ENCODE measurements at regions not wholly inside any gene's neighbourhood (a gene's known extent, or its start where the extent isn't known, plus 50 kb on each side); places are given as distances from the start of the nearest gene placed in this dataset.
"Not testable (repeated sequence)": the region's sequence is repeated elsewhere in the genome, so short reads cannot be mapped to it uniquely, and the experiment has no call there.

GRCh38 chr20:30378721-30379120 lies 878.7 kb upstream of the DEFB115 start:
- TF ChIP-seq CTCF, POLR2A (IDR thresholded peaks at IDR 0.05): not testable (repeated sequence)
